ENCODE measurements at regions not wholly inside any gene's neighbourhood (a gene's known extent, or its start where the extent isn't known, plus 50 kb on each side); places are given as distances from the start of the nearest gene placed in this dataset.

DNA sequence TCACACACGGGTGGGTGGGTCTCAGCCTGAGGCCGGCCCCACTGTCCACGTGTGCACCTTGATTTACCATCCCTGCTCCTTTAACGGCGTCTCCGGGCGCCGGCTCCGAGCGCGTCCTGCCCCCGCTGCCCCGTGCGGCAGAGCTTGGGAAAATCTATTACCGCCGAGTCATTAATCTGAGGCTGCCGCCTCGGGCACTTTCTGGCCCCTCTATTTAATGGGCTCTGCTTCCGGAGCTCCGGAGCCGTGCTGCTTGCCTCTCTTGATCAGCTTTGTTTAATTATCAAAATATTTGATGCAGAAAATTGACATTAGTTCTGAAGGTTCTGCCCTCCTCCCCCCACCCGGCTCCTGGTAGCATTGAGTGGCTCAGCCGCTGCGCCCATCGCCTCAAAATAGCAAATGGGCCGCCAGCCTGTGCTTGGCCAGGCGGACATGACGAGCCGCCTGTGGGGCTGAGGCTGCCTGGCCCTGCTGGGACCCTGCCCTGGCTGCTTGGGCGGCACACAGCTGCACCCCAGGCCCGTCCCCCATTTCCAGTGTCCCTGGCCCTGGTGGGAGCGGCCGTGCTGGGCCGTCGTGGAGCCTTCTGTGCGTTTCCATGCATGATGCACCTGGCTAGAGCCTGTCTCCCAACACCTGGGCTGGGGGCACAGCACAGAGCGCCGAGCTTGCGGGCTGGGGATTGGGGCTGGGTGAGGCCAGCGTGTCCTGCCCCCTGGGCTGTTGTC lies 81.6 kb upstream of the TTC34 start:
- TF ChIP-seq PATZ1 (CRISPR knock-in tag; IDR thresholded peaks at IDR 0.05; ENCODE audit: borderline replicate concordance) (no peak), GLIS3 (CRISPR knock-in tag; IDR thresholded peaks at IDR 0.05) (no peak), RARB (CRISPR knock-in tag; IDR thresholded peaks at IDR 0.05) (no peak), ESRRG (CRISPR knock-in tag; IDR thresholded peaks at IDR 0.05) (no peak), ARNTL (CRISPR knock-in tag; IDR thresholded peaks at IDR 0.05; ENCODE audit: borderline replicate concordance, low read depth) (no peak), BACH2 (CRISPR knock-in tag; IDR thresholded peaks at IDR 0.05; ENCODE audit: borderline replicate concordance) (no peak), ZFP30 (CRISPR knock-in tag; IDR thresholded peaks at IDR 0.05) (no peak), ZFP3 (CRISPR knock-in tag; IDR thresholded peaks at IDR 0.05) (no peak), ZNF70 (CRISPR knock-in tag; IDR thresholded peaks at IDR 0.05) (no peak)
- TF ChIP-seq, protein P1, sequence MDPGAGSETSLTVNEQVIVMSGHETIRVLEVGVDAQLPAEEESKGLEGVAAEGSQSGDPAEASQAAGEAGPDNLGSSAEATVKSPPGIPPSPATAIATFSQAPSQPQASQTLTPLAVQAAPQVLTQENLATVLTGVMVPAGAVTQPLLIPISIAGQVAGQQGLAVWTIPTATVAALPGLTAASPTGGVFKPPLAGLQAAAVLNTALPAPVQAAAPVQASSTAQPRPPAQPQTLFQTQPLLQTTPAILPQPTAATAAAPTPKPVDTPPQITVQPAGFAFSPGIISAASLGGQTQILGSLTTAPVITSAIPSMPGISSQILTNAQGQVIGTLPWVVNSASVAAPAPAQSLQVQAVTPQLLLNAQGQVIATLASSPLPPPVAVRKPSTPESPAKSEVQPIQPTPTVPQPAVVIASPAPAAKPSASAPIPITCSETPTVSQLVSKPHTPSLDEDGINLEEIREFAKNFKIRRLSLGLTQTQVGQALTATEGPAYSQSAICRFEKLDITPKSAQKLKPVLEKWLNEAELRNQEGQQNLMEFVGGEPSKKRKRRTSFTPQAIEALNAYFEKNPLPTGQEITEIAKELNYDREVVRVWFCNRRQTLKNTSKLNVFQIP (CRISPR knock-in tag; IDR thresholded peaks at IDR 0.05; ENCODE audit: borderline replicate concordance, low read depth): no peak

All from SK-N-SH treated with all-trans-retinoic acid at 6 μM for 48 hours (cell line).